HG03354 (cell line): ENCODE measurements at regions not wholly inside any gene's neighbourhood (a gene's known extent, or its start where the extent isn't known, plus 50 kb on each side); places are given as distances from the start of the nearest gene placed in this dataset.

Experiments
- ATAC-seq: cut with Tn5 transposase; IDR thresholded peaks from one replicate; pipeline ENCODE4 v1.9.1; 2021; ENCODE audit warnings: mild to moderate bottlenecking; ENCODE audit not compliant: unreplicated experiment, poor library complexity, severe bottlenecking

DNA sequence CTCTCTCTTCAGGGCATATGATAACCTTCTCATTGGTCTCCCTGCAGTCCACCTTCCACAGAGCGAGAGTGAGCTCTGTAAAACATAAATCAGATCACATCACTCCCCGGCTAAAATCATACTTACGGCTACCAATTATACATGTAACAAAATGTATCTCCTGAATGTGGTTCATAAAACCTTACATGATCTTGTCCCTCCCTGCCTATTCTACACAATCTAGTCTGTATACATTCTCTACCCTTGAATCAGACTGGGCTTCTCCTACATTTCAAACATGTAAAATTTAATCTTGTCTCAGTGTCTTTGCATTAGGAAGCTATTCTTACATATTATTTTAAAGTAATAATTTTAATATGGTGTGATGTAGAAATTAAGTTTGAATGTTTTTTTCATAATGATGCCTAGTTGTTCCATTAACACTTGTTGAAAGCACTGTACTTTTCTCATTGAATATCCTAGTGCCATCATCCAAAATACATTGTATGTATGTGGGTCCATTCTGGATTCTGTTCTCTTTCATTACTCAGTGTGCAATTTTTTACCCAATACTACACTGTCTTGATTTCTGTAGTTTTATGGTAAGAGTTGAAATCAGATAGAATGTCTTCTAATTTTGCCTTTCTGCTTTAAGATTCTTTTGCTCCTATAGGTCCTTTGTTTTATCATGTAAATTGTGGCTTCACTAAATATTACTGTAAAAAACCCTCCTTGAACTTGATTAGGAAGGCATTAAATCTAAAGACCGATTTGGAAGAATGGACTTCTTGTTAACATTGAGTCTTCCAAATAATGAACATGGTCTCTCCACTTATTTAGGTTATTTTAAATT is 403.3 kb upstream of the EPHA7 start:
- no peak for ATAC-seq

DNA sequence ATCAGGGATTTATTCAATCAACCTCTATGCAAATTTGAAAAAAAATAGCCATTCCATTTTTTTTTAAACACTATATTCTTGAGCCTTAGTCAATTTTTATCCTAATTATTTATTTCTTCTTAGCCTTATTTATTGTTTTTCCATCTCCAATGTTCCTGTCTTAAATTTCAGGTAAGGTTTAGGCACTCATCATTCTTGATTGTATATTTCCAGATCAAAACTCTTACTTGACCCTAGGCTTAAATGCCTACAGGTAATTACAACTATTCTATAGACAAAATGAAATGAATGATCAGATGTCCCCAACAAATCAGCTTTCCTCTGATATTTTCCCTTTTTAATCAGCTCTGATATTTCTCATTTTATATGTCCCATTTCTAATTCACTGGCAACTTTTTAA is 402.6 kb upstream of the EPHA7 start:
- ATAC-seq, result no peak

DNA sequence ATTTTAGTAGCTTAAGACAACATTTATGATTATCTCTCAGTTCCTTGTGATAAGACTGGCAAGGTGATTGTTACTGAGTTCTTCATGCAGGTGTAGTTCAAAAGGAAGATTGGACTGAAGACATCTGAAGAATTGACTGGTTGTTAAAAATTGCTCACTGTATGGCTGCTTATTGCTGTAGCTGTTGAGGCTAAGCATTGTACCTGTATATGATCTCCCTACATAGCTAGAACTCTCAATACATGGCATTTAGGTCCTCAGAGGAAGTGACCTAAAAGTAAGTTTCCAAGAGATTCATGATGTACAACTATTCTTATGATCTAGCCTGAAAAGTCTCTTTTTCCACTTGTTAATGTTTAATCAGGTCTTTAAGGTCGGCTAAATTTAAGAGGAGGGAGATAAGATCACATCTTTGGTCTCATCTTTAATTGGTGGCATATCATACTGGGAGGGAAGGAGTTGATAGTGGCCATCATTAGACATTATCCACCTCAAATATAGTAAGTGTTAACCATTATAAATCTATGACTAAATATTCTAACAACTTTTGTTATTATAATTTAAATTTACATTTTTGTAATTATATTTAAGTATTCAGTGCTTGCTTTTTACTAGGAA is 401.2 kb upstream of the EPHA7 start:
- ATAC-seq, result no peak

DNA sequence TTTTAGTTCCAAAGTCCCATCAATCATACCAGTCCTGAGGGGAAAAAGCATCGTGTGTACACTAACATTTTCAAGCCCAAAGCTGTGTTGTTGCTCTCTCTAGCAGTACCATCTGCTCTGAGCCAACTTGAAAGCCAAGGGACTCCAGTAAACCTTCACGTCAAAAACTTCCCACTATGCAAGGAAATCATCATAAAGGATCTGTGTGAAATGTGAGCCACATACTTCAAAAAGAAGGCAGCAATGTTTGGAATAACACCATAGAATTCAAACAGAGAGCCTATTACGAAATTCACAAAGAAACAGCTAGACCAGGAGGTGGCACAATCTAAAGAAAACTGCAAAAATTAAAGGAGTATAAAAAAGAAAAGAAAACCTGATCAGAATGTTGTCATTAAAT is 399.8 kb upstream of the EPHA7 start:
- ATAC-seq, result no peak

DNA sequence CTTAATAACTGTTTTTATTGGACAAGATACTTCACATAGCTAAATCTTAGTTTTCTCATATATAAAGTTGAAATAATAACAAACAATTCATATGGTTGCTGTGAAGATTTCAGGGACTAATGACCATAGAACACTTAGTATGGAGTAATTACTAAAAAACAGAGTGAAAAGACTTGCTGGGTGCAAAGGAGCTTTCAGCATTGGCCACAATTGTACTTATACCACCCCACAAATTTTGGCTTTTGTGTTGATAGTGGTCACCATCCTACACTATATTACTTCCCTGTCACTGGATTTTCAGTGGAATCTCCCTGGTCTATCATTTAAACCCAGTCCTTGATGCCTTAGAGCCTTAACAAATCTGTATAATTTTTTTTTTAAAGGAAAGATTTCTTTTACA is 398.6 kb upstream of the EPHA7 start:
- no peak for ATAC-seq

DNA sequence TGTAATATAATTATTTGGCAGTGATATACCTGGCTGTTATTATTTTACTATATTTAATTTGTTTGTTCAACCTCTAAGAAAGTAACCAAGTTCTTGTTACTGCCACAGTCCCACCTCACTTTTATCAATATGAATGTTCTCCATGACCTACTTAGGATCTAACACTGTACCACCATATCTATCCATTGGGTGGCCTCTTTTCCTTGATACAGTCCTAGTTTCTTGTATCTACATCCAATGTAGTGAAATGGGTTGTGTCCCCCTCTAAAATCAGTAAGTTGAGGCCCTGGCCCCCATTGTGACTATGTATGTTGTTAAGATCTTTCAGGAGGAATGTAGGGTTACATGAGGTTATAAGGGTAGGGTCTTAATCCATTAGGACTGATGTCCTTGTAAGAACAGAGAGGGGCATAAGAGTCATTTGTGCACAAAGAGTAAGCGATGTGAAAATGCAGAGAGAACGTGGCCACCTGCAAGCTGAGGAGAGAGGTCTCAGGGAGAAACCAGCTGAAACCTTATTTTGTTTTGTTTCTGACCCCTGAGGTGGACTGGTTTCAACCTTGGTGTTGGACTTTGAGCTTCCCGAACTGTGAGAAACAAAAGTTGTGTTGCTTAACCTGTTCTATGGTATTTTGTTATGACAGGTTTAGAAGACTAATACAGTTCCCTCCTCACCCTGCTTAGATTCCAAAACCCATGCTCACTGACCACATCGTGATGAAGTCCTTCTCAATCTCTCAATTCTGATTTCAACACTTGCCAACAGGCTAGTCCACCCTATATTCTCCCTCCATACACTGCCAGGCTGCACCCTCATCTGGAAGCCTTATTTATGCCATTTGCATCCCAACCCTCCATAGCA is 387.3 kb upstream of the EPHA7 start:
- no peak for ATAC-seq

DNA sequence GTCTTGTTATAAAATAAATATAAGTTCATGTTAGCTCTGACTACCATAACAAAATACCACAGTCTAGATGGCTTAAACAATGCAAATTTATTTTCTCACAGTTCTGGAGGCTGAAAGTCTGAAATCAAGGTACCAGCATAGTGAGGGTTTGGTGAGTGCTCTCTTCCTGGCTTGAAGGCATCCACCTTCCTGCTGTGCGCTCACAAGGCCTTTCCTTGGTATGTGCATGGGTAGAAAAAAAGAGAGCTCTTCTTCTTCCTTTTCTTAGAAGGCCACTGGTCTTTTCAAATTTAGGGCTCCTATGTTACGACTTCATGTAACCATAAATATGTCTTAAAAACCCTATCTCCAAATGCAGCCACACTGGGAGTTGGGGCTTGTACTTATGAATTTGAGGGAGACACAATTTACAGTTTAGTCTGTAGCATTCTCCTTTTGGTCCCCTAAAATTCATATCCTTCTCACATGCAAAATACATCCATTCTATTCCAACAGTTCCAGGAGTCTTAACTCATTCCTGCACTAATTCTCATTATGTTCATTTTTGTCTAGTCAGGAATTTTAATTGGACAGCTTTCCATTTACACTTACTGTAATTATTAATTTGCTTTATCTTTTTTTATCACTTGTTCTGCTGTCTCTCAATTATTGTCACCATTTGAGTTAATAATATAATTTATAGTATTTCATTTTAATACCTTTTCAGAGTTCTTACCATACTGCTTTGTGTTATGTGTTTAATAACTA is 381.9 kb upstream of the EPHA7 start:
- no peak for ATAC-seq

DNA sequence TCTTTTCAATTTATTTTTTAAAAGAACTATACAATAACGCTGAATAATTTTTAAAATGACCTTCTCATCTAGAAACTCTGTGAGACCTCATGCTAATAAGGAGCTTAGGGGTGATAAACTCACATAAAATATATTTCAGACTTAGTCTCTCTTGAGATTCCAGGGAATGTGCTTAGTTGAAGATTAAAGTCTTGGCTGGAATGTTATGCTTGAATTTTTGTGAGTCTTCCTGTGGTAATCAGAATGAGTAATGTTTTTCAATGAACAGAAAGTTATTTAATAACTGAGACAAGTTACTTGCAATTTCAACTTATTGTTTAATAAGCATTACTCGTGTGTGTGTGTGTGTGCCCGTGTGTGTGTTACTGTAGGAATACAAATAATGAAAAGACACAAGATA is 379.9 kb upstream of the EPHA7 start:
- ATAC-seq, result no peak

DNA sequence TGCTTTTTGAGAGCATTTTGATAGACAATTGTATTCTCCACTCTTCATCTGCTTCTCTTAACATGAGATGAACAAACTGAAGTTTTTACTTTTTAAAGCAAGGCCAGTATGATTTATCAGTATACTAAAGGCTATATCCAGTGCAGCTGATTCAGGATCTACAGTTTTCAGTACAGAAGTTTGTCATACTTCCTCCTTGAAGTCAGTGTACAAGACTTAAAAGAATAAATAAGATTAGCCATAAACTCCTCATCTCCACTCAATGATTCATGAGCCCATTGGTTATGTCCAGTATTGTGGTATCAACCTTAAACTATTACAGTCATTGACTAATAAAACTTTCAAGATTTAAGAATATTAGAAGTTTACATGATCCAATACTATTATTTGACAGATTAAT is 374.8 kb upstream of the EPHA7 start:
- ATAC-seq, result no peak

DNA sequence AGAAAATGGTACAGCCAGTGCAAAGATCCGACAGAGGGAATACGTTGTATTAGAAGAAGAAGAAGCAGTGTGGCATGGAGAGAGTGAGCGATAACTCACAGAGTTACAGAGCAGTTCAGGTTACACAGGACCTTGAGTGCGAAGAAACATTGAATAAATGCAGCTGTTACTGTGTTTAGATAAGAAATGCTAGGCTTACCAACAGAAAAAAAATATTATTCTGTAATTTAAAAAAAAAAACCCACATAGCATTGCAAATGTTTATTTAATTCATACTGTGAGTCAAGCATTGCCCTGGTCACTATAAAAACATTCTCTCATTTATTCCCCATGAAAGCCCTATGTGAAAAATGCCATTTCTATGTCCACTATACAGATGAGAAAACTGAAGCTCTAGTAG is 373.4 kb upstream of the EPHA7 start:
- no peak for ATAC-seq

DNA sequence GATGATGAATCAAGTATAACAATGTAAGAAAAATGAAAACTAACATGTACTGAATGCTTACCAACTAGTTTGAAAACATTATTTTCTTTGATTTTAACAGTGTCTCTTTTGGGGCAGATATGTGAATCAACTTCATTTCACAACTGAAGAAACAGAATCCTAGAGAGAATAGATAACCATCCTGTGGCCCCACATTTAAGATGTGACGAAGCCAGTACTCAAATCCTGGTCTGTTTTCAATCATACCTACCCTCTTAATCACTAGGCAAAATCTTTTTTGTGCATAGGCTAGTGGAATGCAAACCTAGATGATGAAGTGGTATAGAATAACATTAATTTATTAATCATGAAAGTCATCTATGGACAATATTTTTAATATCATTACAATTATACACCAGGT is 371.6 kb upstream of the EPHA7 start:
- no peak for ATAC-seq

DNA sequence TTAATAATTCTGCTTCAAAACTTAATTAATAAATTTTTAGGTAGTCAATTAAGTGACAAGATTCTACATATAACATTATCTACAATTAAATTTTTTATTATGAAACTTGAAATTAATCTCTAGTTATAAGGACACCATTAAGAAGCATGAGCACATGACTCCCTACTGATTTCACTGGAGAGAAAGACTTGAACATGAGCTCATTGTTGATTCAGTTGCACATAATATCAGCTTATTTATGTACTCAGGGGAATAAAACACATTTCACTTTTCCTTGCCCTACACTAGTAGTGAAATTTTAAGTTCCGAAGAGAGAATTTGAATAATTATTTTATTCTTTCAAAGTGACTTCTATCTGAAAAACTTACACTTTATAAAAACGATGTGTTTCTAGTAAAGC is 370.2 kb upstream of the EPHA7 start:
- ATAC-seq, result no peak

DNA sequence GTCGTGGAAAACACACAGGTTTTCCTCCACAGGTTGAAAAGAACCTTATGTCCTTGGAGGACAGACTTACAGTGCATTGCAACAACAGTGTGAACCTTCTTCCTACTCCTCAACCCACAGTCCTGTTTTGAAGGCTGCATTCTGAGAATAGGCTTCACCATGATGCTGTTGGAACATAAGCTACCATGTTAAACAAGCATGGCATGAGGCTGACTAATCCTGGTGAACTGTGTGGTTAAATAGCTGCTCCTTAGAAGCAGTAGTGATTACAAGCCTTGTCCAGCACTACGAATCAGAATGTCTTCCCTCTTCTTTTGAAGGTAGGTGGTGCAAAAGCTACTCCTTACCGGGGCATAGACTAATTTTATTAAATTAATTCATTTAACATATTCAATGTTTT is 368.5 kb upstream of the EPHA7 start:
- no peak for ATAC-seq

DNA sequence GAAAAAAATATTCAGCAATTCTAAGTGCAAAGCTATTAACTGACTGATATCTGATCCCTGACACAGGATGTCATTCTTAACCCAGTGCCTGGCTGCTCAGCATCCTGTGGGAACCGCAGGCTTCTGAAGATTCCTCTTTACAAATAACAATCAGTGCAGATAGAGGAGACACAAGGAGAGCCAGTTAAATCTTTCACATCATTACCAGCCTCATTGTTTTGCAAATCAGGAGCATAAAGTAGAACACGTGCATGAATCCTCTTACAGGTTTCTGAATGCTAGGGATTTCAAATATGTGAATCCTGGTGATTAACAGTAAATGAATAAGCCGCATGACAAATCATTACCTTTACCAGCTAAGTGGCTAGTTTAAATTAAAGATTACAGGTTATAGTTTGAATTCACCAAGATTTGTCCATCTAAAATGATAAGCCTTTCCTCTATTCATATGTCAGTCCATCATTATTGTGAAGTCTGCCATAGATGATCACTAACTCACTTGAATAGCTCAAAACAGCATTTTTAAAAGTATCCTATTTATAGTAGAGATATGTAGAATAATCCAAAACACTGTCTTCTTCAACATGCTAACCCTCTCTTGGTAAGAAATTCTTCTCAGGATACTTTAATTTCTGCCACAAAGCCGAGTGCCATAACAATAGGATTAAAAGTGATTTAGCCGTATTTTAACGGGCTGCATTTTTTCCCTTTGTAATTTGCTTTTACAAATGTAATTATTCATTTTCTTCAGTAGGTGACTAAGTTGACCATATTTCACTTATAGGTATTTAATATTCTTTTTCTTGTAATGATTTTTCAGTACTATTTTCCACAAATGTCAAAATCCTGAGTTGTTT is 367.3 kb upstream of the EPHA7 start:
- no peak for ATAC-seq

DNA sequence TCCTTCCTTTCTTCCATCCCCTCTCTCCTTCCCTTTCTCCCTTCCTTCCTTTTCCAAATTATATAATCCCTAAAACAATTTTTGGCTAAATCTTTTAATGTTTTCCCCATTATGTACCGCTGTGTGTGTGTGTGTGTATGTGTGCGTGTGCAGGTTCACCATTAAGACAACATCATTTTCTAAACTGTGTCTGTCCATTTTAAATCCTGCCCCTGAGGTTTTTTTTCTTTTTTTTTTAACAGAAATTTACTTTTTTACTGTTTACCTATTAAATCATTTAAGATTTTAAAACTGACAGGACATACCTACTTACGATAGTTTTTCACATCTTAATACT is 366.3 kb upstream of the EPHA7 start:
- ATAC-seq, result no peak

DNA sequence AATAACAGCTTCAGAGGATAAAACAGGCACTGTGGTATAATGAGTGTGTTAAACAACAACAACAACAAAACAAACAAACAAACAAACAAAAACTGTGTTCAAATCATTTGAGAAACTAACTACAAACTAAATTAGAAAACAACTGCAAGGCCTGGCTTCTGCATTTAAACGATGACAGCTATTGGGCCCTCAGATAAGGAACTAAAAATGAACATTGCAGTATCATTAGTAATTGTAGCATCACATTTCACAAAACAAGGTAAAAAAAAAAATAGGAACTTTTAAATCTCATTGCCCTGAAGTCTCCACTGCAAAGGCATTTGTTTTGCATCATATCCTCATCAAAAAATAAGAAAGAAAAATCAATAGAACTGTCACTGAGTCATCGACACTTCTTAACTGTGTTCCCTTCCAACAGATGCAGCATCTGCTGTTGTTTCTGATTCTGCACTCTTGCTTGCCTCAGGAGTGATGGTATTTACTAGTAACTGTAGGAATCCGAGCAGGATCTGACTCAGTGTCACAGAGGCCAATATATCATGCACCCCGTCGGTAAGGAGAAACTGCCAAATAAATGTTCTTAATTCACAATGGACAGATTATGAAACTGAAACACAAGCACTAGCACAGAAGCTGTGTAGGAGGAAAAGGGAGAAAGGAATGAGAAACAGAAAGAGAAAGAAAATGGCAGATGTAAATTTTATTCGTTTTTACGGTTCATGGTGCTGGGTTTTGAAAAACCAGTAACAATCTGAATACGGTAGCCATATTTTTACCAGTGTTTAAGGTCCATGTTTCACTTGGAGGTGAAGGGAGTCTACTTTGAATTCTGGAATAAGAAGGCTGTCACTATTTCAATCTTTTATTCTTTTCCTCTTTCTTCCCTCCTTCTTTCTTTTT is 365.7 kb upstream of the EPHA7 start:
- no peak for ATAC-seq

DNA sequence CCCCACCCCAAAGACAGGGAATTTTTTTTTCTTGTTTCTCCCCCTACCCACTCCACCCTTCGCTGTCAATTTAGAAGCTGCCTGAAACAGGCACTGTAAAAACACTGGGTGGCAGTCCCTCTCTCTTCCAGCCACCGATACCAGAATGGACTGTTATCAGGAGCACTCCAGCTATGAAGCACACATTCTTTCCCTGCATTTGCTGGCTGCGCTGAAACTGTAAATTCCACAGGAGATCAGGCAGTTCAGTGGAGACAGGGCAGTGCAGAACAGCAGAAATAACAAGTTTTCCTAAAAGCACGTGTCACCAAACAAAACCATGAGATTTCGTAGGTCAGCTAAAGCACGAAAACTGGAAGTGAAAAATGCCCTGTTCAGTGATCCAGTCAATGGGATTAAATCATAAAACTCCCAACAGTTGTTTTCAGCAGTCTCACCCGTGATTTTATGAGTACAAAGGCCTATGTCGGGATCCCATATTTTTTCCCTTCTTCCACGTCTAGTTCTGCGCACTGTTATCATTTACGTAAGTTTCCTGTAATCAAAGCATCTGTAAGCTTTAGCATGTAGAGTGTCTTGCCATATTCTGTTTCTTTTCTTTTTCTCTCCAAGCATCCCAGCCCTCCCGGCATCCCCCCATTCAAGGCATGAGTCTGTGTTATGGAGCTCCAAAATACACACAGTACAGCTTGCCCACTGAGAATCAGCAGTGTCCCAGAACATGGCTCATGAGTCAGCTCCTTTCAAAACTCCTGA is 359.9 kb upstream of the EPHA7 start:
- ATAC-seq, result no peak

DNA sequence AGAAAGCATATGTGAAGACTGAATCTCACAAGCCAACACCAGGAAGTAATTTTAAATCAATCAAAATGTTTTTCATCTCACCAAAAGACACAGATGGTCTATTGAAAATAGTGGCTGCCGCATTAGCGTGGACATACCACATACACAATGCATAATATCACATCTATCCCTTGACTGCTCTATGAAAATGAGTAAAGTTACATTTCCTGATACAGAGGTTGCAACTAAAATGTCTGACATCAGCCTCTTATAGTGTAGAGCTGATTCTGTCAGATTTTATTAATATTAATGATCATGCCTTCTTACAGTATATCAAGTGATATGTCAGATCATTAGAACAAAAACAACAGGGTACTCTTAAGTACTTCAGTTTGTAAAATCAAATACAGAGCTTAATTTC is 339.8 kb upstream of the EPHA7 start:
- no peak for ATAC-seq
